GM18867 (cell line): ENCODE measurements at regions not wholly inside any gene's neighbourhood (a gene's known extent, or its start where the extent isn't known, plus 50 kb on each side); places are given as distances from the start of the nearest gene placed in this dataset.
"Not testable (repeated sequence)": the region's sequence is repeated elsewhere in the genome, so short reads cannot be mapped to it uniquely, and the experiment has no call there.

ENCODE experiments used
- ATAC-seq: cut with Tn5 transposase; IDR thresholded peaks from one replicate; pipeline ENCODE4 v1.9.1; 2021; ENCODE audit warnings: mild to moderate bottlenecking, moderate library complexity; ENCODE audit not compliant: unreplicated experiment

GRCh38 chr9:38259056-38259455 lies 133.4 kb upstream of the ALDH1B1 start:
- ATAC-seq, result no peak

GRCh38 chr9:38257626-38258215 lies 134.8 kb upstream of the ALDH1B1 start:
- no peak for ATAC-seq

GRCh38 chr9:38256461-38256860 lies 136.0 kb upstream of the ALDH1B1 start:
- ATAC-seq, result no peak

- ATAC-seq, result no peak
Observed at GRCh38 chr9:38255599-38255998, 136.9 kb upstream of the ALDH1B1 start.

- no peak for ATAC-seq
Observed at GRCh38 chr9:38254756-38255155, 137.7 kb upstream of the ALDH1B1 start.

- no peak for ATAC-seq
Observed at GRCh38 chr9:38254151-38254550, 138.4 kb upstream of the ALDH1B1 start.

GRCh38 chr9:38253200-38253599 lies 139.3 kb upstream of the ALDH1B1 start:
- ATAC-seq, result no peak

- no peak for ATAC-seq
Observed at GRCh38 chr9:38251036-38251860, 141.3 kb upstream of the ALDH1B1 start.

GRCh38 chr9:38250279-38251035 lies 142.0 kb upstream of the ALDH1B1 start:
- ATAC-seq, result no peak

GRCh38 chr9:38249587-38250210 lies 142.8 kb upstream of the ALDH1B1 start:
- no peak for ATAC-seq

GRCh38 chr9:38249049-38249448 lies 143.5 kb upstream of the ALDH1B1 start:
- no peak for ATAC-seq

- ATAC-seq, result no peak
Observed at GRCh38 chr9:38246833-38247232, 145.7 kb upstream of the ALDH1B1 start.

- ATAC-seq, result no peak
Observed at GRCh38 chr9:38244971-38245370, 147.5 kb upstream of the ALDH1B1 start.

- ATAC-seq, result no peak
Observed at GRCh38 chr9:38243993-38244392, 148.5 kb upstream of the ALDH1B1 start.

- not testable (repeated sequence) for ATAC-seq
Observed at GRCh38 chr9:38242151-38242550, 150.4 kb upstream of the ALDH1B1 start.

- ATAC-seq, result no peak
Observed at GRCh38 chr9:38240051-38240450, 152.5 kb upstream of the ALDH1B1 start.

- no peak for ATAC-seq
Observed at GRCh38 chr9:38235244-38235643, 157.3 kb upstream of the ALDH1B1 start.

GRCh38 chr9:38234479-38235170 lies 157.9 kb upstream of the ALDH1B1 start:
- no peak for ATAC-seq

- no peak for ATAC-seq
Observed at GRCh38 chr9:38233796-38234355, 158.6 kb upstream of the ALDH1B1 start.

GRCh38 chr9:38233343-38233742 lies 159.2 kb upstream of the ALDH1B1 start:
- no peak for ATAC-seq
